Anterior cingulate cortex (tissue), 58 donors: ENCODE measurements at regions not wholly inside any gene's neighbourhood (a gene's known extent, or its start where the extent isn't known, plus 50 kb on each side); places are given as distances from the start of the nearest gene placed in this dataset.

Experiments used
- DNase-seq, 58 donors: peaks; one replicate each; lab custom pipeline; 2025; lab: John Stamatoyannopoulos, UW

DNA sequence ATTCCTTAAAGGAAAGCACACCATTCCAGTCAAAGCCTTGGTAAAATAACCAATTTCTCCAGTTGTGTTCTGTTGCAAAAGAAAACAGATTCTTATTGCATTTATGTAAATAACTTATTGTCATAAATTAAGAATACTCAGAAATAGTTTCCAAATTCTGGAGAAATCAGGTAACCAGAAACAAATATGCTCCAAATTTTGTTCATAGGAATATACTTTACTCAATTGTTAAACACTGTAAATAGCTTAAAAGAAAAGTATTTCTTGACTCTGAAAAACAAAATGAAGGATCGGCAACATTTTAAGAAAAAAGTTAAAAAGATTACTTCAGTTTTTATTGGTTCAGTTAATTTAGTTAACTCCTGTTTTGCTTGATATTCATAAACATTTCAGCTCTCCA, 67.1 kb upstream of the PIK3CG start:
- no peak for DNase-seq

GRCh38 chr7:106802589-106802988, 62.5 kb upstream of the PIK3CG start:
- no peak for DNase-seq

DNA sequence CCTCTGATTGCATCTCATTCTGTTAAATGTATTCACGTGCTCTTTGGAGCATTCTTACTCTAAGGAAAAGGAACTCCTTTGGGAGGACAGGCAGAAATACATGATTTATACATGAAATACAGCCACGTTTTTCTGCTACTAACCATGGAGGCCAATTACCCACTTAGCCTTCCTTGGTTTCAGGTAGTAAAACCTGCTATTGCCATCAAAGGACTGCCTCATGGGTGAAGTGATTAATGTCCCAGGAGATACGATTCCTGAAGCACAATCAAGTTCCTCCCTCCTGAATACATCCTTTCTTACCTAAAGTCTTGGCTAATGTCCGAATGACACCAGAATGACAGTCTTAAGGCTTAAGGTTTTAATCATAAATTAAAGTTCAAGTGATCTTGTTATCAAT, 58.5 kb upstream of the PIK3CG start:
- no peak for DNase-seq

- no peak for DNase-seq
These were observed 57.6 kb upstream of the PIK3CG start for GRCh38 chr7:106807474-106807873.

DNA sequence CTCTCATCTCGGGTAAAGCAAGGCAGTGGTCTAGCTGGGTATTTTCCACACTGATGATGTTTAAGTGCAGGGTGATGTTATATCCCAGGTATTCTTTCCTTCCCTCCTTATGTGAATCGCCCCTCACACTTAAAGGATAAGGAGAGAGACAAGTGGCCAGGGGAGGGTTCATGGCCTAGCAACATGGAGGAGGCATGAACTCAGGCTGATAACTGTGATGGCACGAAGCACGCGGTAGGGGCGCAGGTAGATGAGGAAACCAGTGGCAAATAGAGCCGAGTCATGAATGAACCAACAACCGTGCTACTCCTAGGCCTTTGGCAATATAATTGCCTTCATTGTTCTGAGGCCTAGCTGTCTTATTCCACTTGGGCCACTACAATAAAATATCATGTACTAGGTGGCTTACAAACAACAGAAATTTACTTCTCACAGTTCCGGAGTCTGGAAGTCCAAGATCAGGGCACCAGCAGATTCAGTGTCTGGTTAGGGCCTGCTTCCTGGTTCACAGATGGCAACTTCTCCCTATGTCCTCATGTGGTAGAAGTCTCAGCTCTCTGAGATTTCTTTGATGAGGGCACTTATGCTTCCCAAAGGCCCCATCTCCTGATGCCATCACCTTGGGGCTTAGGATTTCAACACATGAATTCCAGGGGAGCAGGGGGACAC, 56.0 kb upstream of the PIK3CG start:
- no peak for DNase-seq

- DNase-seq = no peak
These were observed 53.6 kb upstream of the PIK3CG start for GRCh38 chr7:106811472-106811871.

GRCh38 chr7:106812027-106812643, 52.9 kb upstream of the PIK3CG start:
- peak in 23 of 58 donors; percentile 1 to 17 (median 5) for DNase-seq

DNA sequence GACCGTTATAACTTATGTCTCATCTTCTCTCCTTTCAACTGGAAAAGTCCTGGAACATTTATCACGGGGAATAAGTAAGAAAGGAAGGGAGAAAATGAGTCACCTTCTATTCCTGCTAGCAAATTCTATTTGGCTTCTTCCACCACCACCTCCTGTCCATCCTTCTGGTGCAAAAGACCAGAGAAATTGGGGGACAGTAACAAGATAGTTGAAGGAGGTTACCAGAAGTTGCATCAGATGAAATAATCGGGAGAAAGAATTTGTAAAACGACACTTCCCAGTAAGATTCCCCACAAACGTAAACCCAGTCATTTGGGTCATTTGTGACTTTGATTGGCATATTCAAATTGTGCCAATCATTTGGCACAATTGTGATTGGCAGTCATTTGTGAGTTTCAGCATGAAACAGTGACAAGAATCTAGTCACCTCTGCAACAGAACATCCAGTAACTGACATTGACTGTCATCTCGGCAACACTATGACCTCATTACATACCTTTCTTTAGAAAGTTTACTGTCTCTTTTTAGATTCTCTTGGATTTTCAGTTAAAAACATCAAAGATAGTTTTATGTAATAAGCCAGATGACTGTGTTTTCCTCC, 51.3 kb upstream of the PIK3CG start:
- no peak for DNase-seq

GRCh38 chr7:106814887-106815286, 50.2 kb upstream of the PIK3CG start:
- DNase-seq = no peak
